GM12891 (cell line): ENCODE measurements at regions not wholly inside any gene's neighbourhood (a gene's known extent, or its start where the extent isn't known, plus 50 kb on each side); places are given as distances from the start of the nearest gene placed in this dataset.

Experiments
- DNase-seq: peaks from one replicate; pipeline ENCODE4 v3.0.0; 2011; ENCODE audit warnings: low spot score; ENCODE audit not compliant: insufficient read length
- FAIRE-seq: peaks from 2 replicates; lab custom pipeline; 2011; peaks lifted over from hg19 to GRCh38; lab: Jason Lieb, UNC
- PAX5 ChIP-seq: IDR thresholded peaks from 2 replicates; pipeline ENCODE4 v1.6.1; 2011; ENCODE audit warnings: low read length, moderate library complexity, mild to moderate bottlenecking; ENCODE audit not compliant: insufficient read depth, severe bottlenecking
- POLR2A ChIP-seq: IDR thresholded peaks from 2 replicates; pipeline ENCODE4 v1.6.1; 2011; ENCODE audit warnings: low read depth, low read length, control low read depth
- POLR2AphosphoS5 ChIP-seq: IDR thresholded peaks from 2 replicates; pipeline ENCODE4 v1.6.1; 2011; ENCODE audit warnings: low read depth, low read length, control low read depth
- POU2F2 ChIP-seq: IDR thresholded peaks from 2 replicates; pipeline ENCODE4 v1.6.1; 2011; ENCODE audit warnings: low read depth, mild to moderate bottlenecking, control low read depth, low read length, moderate library complexity
- SPI1 ChIP-seq: IDR thresholded peaks from 2 replicates; pipeline ENCODE4 v1.6.1; 2011; ENCODE audit warnings: low read depth, low read length, control low read depth
- TAF1 ChIP-seq: IDR thresholded peaks from 2 replicates; pipeline ENCODE4 v1.6.1; 2011; ENCODE audit warnings: low read depth, low read length, control low read depth

GRCh38 chr2:38442643-38443541 lies 65.8 kb upstream of the ATL2 start:
- TF ChIP-seq POLR2AphosphoS5 (no peak), PAX5 (no peak), POU2F2 (no peak), POLR2A (no peak), TAF1 (no peak), SPI1 (no peak)
- FAIRE-seq: no peak
- no peak for DNase-seq

- DNase-seq: no peak
- TF ChIP-seq PAX5: no peak
- TF ChIP-seq POLR2AphosphoS5: no peak
- no peak for TF ChIP-seq TAF1
- no peak for TF ChIP-seq POU2F2
- no peak for TF ChIP-seq SPI1
- no peak for TF ChIP-seq POLR2A
- no peak for FAIRE-seq
Observed at GRCh38 chr2:38441346-38441745, 64.3 kb upstream of the ATL2 start.

GRCh38 chr2:38440655-38441054 lies 63.6 kb upstream of the ATL2 start:
- FAIRE-seq (no peak), DNase-seq (no peak)
- TF ChIP-seq POLR2AphosphoS5 (no peak), POLR2A (no peak), PAX5 (no peak), TAF1 (no peak), POU2F2 (no peak), SPI1 (no peak)

- TF ChIP-seq PAX5 (no peak), POLR2A (no peak), POLR2AphosphoS5 (no peak), SPI1 (no peak), POU2F2 (no peak), TAF1 (no peak)
- DNase-seq (no peak), FAIRE-seq (no peak)
Observed at GRCh38 chr2:38439863-38440262, 62.8 kb upstream of the ATL2 start.

- TF ChIP-seq POLR2AphosphoS5: no peak
- TF ChIP-seq TAF1: 0 out of 2 replicates have a peak, but pooled peaks have one; percentile 49
- TF ChIP-seq PAX5: peak; percentile 55
- DNase-seq (no peak), FAIRE-seq (peak; percentile 71)
Observed at GRCh38 chr2:38438883-38439612, 62.0 kb upstream of the ATL2 start.

- TF ChIP-seq TAF1 (no peak), POLR2AphosphoS5 (no peak), SPI1 (no peak), POU2F2 (no peak), PAX5 (no peak), POLR2A (no peak)
- DNase-seq (no peak), FAIRE-seq (no peak)
Observed at GRCh38 chr2:38438133-38438882, 61.2 kb upstream of the ATL2 start.

GRCh38 chr2:38436227-38436664 lies 59.2 kb upstream of the ATL2 start:
- no peak for FAIRE-seq
- DNase-seq: no peak

GRCh38 chr2:38435775-38436174 lies 58.7 kb upstream of the ATL2 start:
- TF ChIP-seq SPI1 (no peak), PAX5 (no peak), POLR2A (no peak), TAF1 (no peak), POLR2AphosphoS5 (no peak)
- DNase-seq: no peak
- no peak for FAIRE-seq

More at GRCh38 chr2:38436227-38436664, 59.2 kb upstream of the ATL2 start:
- TF ChIP-seq PAX5 (no peak), SPI1 (no peak), POLR2AphosphoS5 (no peak), POLR2A (no peak), TAF1 (no peak), POU2F2 (no peak)

GRCh38 chr2:38434595-38434994 lies 57.5 kb upstream of the ATL2 start:
- DNase-seq (no peak), FAIRE-seq (no peak)
- no peak for TF ChIP-seq PAX5
- no peak for TF ChIP-seq TAF1
- no peak for TF ChIP-seq POLR2A
- no peak for TF ChIP-seq POLR2AphosphoS5
- TF ChIP-seq POU2F2: no peak
- TF ChIP-seq SPI1: no peak
